HG03457 (cell line): ENCODE measurements at regions not wholly inside any gene's neighbourhood (a gene's known extent, or its start where the extent isn't known, plus 50 kb on each side); places are given as distances from the start of the nearest gene placed in this dataset.
"Not testable (repeated sequence)": the region's sequence is repeated elsewhere in the genome, so short reads cannot be mapped to it uniquely, and the experiment has no call there.

Source experiments
- ATAC-seq: cut with Tn5 transposase; IDR thresholded peaks from one replicate; pipeline ENCODE4 v1.9.1; 2021; ENCODE audit warnings: moderate number of reproducible peaks; ENCODE audit not compliant: unreplicated experiment

DNA sequence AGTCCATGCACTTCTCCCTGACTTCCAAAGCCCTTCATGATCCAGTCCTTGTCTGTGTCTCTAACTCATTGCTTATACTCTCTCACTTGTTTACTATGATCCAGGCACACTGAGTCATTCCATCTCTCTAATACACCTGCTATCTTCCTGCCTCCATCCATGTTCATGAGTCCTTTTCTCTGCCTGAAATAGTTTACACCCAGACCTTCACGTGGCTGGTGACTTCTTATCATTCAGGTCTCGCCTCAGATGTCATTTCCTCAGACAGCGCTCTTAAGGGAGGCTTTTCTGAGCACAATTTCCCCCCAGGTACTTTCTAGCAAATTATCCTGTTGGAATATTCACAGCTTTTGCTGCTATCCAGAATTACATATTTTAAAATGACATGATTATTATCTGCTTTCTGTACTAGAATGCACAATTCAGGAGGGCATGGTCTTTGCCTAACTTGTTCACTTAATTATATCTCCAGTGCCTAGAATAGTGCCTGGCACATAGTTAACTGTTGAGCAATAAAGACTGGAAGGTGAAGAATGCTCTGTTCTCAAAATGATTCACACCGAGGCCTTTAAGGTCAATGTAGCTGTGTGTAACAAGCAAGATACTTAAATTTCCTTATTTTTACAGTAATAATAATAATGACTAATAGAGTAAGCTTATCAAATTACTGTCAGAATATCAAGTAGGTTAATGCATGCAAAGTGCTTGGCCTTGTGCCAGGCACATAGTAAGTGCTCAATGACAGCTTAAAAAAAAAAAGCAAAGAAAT is 183.7 kb upstream of the SPRY2 start:
- ATAC-seq = no peak

DNA sequence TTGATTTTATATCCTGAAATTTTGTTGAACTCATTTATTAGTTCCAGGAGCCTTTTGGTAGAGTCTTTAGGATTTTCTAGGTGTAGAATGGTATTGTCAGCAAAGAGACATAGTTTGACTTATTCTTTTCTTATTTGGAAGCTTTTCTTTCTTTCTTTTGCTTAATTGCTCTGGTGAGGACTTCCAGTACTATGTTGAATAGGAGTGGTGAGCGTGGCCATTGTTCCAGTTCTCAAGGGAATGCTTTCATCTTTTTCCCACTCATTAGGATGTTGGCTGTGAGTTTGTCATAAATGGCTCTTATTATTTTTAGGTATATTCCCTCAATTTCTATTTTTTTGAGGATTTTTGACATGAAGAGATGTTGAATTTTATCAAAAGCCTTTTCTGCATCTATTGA is 182.2 kb upstream of the SPRY2 start:
- ATAC-seq = no peak

DNA sequence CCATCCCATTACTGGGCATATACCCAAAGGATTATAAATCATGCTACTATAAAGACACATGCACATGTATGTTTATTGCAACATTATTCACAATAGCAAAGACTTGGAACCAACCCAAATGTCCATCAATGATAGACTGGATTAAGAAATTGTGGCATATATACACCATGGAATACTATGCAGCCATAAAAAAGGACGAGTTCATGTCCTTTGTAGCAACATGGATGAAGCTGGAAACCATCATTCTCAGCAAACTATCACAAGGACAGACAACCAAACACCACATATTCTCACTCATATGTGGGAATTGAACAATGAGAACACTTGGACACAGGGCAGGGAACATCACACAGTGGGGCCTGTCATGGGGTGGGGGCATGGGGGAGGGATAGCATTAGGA is 181.5 kb upstream of the SPRY2 start:
- not testable (repeated sequence) for ATAC-seq

DNA sequence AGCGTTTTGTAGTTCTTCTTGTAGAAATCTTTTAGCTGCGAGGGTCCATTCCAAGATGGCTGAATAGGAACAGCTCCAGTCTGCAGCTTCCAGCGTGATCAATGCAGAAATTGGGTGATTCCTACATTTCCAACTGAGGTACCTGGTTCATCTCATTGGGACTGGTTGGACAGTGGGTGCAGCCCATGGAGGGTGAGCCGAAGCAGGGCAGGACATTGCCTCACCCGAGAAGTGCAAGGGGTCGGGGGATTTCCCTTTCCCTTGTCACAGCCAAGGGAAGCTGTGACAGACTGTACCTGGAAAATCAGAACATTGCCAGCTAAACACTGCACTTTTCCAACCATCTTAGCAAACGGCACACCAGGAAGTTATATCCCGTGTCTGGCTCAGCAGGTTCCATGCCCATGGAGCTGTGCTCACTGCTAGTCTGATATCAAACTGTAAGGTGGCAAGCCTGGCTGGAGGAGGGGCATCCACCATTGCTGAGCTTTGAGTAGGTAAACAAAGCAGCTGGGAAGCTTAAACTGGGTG is 176.0 kb upstream of the SPRY2 start:
- no peak for ATAC-seq

DNA sequence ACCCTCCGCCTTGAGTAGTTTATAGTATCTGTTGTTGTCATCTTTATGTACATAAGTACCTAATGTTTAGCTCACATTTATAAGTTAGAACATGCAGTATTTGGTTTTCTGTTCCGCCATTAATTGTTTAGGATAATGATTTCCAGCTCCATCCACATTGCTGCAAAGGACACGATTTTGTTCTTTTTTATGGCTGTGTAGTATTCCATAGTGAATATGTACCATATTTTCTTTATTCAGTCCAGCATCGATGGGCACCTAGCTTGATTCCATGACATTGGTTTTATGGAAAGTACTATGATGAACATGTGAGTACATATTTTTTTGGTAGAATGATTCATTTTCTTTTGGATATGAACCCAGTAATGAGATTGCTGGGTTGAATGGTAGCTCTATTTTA is 174.4 kb upstream of the SPRY2 start:
- ATAC-seq = no peak

DNA sequence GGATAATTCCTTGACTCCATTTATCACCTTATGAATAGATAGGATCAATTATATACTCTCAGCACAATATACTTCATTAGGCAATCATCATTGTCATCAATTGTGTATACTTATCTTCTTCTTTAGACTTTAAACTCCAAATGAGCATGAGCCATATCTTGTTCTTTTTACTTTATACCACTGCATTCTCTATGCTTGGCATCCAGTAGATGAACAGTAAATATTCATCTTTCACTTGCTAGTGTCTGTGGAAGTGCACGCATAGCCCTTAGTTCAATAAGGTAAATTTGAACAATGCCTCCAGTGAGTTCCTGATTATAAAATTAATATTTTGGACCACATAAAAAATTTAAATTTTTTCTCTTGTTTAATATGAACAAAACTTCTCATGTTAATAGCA is 172.3 kb upstream of the SPRY2 start:
- ATAC-seq = no peak

DNA sequence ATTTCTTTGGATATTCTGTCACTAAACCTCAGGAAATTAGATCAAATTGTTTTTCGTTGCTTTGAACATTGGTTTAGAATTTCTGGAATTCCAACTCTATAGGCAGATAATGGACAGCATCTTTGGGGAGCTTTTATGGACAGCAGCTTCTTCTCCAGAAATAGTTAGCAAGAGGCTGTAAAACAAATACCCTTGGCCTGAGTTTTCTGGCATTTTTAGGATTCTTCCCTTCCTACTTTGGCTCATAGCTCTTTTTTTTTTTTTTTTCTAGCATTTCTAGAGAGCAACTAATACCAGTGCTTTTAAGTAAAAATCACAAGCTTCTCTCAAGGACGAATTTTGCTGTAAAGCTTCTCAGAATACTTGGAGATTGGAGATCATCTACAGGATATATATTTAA is 169.8 kb upstream of the SPRY2 start:
- no peak for ATAC-seq

DNA sequence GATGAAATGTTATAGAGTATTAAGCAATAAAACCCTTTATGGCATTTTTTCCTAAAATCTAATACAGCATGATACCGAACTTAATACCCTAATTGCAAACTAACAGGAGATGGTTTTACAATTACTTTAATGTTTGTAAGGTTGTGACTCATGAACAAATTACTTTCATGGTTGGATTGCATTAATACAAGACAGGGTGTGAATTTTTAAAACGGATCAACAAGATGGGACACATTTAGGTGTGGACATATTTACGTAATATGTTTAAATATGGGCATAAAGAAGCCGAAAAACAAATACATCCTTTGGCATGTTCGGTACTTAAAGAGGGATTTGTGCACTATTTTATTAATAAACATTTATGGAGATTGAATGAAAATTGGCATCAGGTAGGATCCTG is 168.3 kb upstream of the SPRY2 start:
- no peak for ATAC-seq

DNA sequence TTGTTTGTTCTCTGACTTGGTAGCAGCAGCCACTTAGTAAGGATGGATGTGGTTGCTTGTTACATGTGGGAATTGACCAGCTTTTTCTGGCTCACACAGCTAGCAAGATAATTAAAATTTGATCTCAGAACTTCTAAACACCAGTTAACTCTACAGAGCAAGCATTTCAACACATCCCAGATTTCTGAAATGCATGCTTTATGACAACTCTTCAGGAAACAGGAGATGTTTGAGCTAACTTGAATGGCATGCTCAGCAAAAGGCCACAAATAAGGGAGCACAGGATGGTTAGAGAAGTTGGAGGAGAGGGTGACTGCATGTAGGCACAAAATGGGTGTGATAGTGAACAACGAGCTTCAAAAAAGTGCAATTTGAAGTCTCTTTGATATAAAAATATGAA is 167.1 kb upstream of the SPRY2 start:
- ATAC-seq = no peak

DNA sequence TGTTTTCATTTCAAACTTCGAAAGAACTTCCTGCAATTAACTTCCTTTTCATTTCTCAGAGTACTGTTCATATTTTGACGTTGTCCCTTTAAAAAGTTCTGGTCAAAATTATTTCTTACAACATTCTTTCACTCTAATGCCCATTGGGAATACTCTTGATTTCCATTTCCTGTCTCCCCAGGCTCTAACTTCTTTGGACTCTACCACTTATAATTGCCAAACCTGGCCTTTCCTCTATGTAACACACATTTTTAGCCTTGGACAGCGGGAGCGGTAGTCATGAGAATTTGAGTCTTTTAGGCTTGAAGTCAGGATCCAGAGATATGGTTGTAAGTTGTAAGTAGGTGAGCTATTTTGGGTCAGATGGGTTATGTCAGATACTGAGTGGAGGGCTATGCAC is 163.5 kb upstream of the SPRY2 start:
- no peak for ATAC-seq

DNA sequence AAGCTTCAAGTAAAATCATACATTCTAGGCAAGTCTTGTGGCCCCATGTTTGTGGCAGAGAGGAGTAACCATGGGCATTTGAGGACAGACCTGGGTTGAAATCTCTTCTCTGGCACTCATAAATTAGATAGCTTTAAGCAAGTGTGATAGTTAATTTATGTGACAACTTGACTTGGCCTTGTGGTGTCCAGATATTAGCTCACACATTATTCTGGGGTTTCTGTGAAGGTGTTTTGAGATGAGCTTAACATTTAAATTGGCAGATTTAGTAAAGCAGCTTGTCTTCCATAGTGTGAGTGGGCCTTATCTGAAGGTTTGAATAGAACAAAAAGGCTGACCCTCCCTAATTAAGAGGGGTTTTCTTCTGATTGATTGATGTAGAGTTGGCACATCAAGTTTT is 161.4 kb upstream of the SPRY2 start:
- no peak for ATAC-seq

DNA sequence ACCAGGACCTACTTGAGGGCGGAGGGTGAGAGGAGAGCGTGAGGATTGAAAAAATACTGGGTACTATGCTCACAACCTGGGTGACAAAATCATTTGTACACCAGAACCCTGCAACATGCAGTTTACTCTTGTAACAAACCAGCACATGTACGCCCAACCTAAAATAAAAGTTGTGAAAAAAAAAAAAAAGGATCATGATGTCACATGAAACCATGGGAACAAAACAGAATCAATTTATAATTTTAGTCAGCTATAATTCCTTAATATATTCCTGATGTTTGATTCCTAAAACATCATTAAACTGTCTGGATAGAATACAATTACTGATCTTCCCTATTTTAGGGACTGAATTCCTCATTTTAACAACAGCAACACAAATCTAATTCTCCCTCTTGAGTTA is 160.6 kb upstream of the SPRY2 start:
- no peak for ATAC-seq

DNA sequence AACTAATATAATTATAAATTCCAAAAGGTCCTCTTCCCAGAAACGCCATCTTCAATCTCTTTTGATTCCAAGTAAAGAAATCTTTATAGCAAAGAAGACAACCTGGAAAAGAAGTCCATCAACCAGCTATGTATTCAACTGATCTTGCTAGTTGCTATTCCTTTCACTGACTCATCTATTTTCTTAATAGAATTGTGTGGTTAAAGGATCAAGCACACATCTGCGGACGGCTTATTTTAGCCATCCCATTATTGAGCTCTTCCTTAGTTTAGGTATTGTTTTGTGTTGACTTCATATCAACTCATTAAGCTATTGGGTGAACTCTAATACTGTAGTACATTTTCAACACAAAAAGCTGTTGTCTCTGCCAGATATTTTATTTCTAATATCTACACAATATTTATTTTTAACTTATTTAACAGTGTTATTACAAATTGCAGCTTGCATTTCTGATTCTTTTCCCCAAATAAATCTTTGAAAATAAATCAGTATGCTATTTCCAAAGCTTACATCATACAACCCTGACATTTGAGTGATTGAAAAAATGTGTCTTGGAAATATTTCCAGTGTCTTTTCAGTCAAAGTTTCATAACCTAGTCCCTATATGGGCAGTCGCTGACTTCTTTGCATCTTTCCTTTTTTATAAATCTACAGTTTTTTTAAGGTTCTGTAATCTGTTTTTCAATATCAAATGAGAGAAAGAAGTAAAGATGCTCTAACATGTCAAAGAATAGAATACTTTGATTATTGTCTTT is 158.8 kb upstream of the SPRY2 start:
- ATAC-seq = no peak

DNA sequence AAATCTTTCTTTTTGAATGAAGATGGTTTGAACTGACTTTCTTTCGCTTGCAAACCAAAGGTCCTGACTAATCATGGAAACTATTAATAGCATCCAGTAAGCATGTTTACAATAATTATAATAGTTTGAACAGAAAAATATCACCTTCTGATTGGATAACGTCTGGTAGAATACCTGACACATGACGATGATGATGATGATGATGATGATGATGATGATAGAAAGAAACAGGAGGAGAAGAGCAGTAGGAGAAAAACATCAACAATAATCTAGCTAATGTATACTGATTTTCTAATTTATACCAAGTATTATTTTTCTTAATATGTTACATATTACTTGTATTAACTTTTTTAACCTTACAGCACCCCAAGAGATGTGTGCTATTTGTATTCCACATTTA is 157.5 kb upstream of the SPRY2 start:
- ATAC-seq = no peak

DNA sequence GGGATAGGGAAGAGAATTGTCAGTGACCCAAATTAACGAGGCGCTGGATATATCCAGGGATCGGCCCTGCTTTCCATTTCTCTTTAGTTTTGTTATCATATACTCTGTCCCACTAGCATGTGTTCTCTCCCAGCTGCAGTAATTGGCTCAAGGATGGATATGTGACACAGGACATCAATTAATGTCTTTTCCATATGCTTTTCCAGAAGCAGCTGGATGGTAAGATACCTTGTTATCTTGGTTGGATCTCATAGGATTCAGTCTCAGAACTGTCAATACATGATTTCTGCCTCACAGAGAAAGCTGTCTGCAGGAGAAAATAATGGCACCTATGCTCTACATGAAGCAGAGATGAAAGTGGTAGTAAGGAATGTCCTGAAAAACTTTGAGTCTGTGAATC is 157.1 kb upstream of the SPRY2 start:
- no peak for ATAC-seq

DNA sequence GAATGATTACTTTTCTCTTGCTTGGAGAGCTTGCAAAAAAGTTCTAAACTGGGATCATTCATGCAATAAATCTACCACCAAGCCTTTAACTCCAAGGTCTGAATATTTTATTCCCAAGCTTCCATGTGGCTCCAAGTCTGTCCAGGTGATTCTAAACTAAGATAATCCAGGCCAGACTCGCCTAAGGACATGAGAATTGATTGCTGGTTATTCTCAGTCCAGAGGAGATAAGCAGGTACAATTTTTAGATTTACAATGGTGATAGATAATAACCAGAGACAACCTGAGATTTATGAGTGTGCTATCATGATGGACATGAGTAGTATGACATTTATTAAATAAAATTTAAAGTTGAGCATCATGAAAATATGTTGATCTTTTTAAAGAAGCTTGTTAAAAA is 156.5 kb upstream of the SPRY2 start:
- no peak for ATAC-seq

DNA sequence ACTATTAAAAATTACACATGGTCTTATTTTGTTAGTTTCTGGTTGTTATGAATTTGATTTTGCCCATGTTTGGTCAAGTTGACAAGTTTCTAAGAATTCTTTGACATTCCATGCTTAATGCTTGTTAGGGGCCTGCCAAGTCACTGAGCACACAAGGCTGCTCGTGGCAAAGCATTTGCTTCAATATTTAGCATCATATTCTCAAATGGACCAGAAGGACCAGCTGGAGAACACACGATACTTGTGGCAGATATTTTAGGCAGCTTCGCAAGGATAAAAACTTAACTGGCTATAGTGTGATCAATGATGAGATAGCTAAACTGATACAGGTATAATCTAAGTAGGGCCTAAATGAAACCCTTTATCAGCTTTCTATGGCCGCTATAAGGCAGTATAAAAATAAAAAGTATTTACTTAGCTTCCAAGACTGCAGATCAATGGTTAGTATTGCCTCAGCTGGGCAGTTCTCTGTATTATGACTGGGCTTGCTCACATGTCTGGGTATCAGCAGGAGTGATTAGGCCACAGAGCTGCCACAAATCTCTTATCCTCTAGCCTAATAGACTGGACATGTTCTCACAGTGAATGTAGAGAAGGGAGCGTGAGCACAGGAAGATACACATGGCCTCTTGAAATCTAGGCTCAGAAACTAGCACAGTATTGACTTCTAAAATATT is 155.9 kb upstream of the SPRY2 start:
- no peak for ATAC-seq

DNA sequence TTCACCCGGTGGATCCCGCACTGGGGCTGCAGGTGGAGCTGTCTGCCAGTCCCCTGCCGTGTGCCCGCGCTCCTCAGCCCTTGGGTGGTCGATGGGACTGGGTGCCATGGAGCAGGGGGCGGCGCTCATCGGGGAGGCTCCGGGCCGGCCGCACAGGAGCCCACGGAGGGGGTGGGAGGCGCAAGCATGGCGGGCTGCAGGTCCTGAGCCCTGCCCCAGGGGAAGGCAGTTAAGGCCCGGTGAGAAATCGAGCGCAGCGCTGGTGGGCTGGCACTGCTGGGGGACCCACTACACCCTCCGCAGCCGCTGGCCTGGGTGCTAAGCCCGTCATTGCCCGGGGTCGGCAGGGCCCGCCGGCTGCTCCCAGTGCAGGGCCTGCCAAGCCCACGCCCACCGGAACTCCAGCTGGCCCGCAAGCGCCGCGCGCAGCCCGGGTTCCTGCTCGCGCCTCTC is 149.6 kb upstream of the SPRY2 start:
- ATAC-seq = not testable (repeated sequence)

DNA sequence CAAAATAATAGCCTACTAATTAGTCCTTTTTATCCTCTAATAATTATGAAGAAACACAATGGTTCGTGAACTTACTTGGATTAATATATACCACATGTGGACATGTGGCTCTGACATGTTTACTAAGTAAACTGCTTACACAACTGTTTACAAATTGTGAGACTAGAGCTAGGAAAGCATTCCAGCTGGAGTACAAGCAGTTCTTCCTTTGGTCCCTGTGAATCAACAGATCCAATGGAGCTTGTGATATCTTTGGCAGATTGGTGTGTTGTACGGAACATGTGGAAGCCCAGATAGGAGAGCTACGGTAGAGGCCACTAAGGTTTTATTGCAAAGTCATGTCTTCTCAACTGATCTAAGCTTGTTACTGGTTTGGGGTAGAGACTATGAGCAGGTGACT is 145.5 kb upstream of the SPRY2 start:
- ATAC-seq = no peak

DNA sequence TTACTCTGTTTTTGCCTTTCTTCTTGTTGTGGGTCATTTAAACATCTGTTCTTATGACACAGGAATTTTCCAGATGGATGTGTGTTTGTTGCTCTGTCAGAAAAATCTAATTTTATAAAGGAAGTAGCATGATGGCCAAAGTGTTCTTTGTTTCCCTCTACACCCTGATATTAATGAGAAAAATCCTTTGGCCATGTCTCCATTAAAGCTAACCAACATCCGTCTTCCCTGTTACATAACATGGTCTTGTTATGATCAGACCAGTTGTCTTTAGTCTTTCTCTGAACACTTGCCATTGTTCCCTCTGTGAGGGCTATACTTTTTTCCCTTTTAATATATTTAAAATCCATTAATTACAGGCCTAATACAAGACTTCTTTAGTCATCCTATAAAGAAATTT is 142.2 kb upstream of the SPRY2 start:
- no peak for ATAC-seq

DNA sequence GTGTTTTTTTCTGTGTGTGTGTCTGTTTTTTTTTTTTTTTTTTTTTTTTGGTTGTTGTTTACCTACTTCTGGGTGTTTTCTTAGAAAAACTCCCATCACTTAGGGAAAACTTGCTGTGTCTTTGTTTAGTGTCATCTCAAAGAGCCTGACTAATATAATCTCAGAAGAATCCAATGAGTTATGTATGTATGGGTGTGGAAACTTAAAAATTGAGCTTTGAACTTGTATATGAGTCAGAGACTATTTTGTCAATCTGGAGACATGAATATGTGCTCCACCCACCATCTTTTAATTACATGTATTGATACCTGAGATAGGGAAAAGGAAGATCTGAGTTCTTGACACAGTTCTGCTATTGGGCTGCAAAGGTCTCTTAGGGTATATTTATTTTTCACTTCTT is 140.7 kb upstream of the SPRY2 start:
- no peak for ATAC-seq
